GM18868 (cell line): ENCODE measurements at regions not wholly inside any gene's neighbourhood (a gene's known extent, or its start where the extent isn't known, plus 50 kb on each side); places are given as distances from the start of the nearest gene placed in this dataset.
A peak's percentile ranks its signal among the peaks of the same experiment; 100 is the strongest.
"Not testable (repeated sequence)": the region's sequence is repeated elsewhere in the genome, so short reads cannot be mapped to it uniquely, and the experiment has no call there.

Experiments
- ATAC-seq: cut with Tn5 transposase; IDR thresholded peaks from one replicate; pipeline ENCODE4 v1.9.1; 2021; ENCODE audit warnings: mild to moderate bottlenecking, moderate library complexity; ENCODE audit not compliant: unreplicated experiment

DNA sequence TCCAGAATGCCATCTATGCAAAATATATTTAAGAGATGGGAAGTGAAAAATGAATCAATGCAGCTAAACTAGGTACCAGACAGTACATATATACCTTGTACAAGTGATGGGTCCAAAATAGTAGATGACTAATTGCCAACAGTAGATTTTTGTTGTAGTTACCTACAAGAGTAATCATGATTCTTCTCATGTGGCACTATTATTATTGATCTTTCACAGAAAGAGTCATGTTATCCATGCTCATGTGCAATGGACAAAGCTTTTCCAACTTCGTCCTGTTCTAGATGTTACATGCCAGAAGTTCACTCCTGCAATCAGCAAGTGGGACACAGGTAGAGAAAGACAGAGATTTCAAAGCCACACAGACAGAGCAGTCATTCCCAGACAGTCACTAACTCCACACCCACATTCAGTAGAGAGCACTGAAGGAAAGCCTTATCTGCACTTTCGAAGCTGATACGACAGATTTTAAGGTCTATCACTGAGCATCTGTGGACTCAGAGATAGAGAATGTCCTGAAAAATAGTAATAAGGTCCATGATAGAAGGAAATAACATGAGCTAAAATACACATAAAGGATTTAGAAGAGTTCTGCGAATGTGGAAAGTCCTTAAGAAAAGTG is 101.6 kb upstream of the ITPRID2 start:
- peak; percentile 22 for ATAC-seq

DNA sequence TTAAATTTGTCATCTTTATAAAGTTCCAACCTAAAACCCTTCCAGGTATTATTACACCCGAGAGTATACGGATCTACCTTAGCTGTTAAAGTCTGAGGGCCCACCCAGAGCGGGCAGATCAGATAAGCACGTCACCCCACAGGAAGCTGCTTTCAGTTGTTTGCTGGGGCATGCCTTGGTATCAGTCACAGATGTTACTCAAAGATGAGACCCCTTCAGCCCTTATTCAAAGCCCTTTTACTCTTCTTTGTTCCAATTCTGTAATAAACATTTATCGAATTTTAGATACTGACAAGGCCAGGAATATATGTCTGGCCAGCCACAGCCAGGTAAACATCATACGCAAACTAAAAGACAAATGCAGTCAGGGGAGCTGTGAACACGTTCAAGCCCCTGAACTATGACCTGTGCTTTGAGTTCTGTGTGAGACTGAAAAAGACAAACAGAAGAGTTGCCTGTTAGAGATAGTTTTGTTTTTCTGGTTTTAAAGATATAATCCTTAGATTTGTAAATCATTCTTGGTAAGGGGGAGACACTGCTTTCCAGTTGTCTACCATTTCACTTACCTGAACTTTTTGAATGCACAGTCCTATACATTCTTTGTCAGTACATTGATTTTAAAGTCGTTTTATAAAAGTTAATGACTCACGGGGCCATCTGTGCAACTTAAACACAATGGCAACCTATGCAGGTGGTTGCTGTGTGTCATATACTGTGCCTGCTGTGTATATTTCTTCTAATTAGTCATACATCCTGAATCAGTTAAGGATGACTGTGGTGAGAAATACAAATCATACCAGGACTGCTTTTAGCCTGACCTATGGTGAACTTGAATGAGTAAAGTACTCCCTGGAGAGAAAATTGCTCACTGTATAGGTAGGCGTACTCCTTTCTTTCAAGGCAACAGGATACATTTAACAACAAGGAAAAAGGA is 100.5 kb upstream of the ITPRID2 start:
- peak; percentile 92 for ATAC-seq

DNA sequence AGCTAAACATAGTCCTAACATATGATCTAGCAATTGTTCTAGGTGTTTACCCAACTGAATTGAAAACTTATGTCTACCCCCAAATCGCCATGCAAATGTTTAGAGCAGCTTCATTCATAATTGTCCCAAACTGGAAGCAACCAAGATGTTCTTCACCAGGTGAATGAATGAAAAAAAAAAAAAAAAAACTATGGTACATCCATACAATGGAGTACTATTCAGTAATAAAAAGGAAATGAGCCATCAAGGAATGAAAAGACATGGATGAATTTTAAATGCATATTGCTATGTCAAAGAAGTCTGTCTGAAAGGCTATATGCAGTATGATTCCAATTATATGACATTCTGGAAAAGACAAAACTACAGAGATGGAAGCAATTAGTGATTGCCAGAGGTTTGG is 98.6 kb upstream of the ITPRID2 start:
- no peak for ATAC-seq

DNA sequence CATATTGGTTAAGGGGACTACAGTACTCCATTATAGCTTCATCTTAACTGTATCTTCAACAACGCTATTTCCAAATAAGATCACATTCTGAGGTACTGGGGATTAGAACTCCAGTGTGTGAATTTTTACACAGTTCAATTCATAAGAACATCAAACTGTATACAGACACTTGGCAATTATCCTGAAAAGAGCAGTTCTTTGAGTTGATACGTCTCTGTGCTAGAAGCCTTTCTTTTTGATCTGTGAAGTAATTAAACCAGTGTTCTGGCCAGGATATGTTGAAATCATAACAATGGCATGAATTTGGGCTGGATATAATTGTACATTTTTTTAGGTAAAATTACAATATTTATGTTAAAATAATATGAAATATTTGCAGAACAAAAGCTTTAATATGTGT is 93.5 kb upstream of the ITPRID2 start:
- no peak for ATAC-seq

DNA sequence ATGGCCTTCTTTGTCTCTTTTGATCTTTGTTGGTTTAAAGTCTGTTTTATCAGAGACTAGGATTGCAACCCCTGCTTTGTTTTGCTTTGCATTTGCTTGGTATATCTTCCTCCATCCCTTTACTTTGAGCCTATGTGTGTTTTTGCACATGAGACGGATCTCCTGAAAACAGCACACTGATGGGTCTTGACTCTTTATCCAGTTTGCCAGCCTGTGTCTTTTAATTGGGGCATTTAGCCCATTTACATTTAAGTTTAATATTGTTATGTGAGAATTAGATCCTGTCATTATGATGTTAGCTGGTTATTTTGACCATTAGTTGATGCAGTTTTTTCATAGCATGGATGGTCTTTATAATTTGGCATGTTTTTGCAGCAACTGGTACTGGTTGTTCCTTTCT is 89.2 kb upstream of the ITPRID2 start:
- not testable (repeated sequence) for ATAC-seq

DNA sequence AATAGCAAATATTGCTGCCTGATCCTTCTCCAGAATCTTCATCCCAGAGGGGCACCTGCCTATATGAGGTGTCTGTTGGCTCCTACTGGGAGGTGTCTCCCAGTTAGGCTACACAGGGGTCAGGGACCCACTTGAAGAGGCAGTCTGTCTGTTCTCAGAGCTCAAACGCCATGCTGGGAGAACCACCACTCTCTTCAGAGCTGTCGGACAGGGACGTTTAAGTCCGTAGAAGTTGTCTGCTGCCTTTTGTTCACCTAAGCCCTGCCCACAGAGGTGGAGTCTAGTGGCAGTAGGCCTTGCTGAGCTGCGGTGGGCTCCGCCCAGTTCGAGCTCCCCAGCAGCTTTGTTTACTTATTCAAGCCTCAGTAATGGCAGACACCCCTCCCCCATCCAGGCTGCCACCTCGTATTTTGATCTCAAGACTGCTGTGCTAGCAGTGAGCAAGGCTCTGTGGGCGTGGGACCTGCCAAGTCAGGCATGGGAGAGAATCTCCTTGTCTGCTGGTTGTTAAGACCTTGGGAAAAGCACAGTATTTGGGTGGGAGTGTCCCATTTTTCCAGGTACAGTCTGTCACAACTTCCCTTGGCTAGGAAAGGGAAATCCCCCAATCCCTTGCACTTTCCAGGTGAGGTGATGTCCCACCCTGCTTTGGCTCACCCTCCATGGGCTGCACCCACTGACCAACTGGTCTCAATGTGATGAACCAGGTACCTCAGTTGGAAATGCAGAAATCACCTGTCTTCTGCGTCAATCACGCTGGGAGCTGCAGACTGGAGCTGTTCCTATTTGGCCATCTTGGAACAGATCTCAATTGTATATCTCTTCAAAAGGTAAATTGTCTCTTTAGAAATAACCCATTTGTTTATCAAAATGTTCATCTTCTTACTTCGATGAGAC is 87.4 kb upstream of the ITPRID2 start:
- ATAC-seq = not testable (repeated sequence)

DNA sequence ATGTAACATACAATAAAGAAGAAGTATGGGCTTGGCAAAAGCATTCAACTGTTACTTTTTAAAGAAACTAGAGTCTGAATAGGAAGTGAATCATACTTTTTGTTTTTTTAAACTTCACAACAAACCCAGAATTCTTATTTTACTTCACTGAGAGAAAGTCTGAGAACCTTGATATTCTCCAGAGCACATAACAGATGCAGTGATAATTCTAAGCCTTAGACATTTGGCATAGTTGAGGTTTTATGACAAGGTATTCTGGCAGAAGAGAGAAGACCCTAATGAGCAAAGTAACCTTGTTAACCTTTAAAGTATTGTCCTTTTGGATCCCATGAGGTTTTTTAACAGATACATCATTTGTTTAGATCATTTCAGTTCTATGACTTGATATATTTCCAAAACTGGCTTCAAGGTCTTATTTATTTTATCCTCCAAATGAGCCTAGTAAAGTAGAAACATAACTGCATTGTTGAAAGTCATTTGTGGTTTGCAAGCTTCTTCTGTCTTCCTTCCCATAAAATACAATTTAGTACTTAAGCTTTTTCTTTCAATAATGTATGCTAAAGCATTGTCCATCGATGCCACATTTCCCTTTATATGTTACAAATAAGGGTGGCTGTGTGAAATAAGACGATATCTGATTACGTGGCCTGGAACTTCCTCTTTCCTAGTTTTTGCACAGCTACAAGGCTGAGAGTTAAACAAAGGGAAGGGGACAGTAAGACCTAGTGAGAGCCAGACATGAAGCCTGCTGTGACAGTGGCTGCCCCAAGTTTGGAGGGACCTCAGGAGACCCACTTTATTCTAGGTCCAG is 86.1 kb upstream of the ITPRID2 start:
- no peak for ATAC-seq

DNA sequence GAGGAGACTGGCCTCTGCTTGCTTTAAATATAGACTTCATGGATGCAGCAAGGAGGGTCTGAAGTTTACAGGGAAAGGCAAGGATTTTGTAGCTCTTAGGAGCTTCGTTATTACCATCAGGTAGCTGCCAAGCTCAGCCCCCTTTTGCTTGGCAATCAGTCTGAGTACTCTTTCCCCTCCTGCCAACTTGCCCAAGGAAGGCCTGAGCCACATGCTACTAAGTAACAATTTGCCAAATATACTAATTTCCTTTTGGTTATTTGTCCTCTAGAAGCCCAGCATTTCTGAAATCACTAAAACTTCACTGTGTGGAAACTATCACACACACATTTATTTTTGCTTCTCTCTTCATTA is 85.5 kb upstream of the ITPRID2 start:
- no peak for ATAC-seq

DNA sequence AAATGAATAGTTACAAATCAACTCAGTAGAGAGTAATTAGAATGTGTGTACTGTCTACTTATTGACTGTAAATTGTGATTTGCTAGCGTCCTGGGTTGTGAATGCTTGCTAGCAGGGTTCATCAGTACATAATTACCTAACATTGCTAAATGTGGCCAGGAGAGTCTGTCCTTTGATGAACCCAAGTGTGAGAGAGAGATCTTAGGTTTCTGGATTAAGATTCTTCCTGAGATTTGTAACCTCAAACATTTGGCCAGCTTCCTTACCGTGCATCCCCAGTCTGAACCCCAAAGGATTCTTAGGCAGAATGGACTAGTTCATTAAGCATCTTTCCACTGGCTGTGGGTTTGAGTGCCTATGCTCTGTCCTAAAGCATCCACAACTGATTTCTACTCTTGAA is 84.0 kb upstream of the ITPRID2 start:
- no peak for ATAC-seq

DNA sequence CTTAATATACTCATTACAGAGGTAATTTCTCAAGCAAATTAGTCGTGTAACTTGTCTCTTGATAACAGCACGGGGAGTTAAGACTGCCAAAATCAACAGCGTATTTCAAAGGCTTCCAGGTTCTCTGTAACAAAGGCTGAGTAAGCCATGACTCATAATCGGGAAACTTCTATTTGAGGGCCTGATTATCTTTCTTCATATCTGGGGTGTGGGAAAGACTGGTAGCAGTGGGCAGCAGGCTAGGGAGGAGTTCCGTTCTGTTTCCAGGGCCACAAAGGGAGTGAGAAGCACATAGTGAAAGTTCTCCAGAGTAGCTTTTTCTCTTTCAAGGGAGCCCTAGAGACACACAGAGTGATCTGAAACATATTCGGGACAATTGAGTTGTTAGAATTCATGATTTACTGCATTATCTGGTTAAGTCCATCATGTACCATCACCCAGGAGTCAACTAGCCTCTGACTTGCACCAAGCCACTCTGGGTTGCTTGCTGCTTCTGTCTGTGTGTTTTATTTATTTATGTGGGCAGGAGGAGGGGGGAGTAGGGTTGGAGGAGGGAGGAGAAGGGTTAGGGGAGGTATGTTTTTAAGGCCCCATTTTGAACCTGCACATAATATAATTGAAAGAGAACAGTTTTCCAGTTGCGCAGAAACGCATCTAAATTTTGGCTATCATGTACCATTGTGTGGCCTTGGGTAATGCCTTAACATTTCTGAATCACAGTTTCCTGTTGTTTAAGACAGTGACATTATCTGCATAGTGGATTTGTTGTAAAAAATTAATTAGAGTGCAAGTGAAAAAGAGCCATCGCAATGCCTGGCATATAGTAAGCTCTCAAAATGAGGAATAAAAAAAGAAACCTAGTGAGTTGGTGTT is 80.5 kb upstream of the ITPRID2 start:
- peak; percentile 41 for ATAC-seq

DNA sequence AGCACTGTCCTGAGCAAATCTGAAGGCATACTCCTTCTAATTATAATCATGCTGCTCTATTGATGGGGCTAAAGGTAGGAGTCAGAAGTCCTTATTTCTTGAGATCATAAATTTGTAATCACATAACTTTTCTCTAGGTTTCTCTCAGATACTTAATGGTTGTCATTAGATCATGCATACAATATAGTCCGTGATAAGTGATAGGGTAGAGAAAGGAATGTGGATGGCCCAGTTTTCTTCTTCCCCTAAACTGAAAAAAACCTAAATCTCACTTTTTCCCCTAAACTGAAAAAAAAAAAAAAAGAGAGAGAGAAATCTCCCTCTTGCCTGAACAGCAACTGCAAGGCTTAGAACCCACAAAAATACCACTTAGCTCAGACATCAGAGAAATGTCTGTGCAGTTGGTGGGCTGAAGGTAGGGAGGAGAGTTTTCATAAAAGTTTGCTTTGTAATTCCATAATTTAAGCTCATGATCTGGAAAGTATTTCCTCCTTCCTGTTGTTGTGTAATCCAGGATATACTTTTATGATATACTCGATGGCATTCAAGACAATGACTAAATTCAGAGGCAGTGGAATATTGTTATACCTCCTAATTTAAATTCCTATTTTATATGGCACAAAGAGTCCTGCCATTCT is 79.3 kb upstream of the ITPRID2 start:
- ATAC-seq = no peak

DNA sequence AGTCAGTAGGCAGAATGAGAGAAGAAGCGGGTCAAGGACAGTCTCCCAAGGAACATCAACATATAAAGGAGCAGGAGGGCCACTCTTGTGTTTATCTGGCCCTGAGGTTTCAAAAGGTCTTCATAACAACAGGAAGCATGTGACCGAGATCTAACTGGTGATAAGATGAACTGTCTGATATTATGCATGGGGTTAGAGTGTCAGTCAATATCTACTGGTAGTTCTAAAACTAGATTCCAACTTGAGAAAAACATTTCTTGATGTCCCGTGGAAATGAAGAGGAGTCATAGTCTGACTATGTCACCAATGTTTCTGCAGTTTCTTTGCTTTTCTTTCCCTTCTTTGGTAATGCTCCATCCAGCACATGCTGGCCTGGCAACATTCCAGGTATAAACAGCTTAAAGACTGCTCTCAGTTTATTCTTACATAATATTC is 77.5 kb upstream of the ITPRID2 start:
- ATAC-seq = no peak

DNA sequence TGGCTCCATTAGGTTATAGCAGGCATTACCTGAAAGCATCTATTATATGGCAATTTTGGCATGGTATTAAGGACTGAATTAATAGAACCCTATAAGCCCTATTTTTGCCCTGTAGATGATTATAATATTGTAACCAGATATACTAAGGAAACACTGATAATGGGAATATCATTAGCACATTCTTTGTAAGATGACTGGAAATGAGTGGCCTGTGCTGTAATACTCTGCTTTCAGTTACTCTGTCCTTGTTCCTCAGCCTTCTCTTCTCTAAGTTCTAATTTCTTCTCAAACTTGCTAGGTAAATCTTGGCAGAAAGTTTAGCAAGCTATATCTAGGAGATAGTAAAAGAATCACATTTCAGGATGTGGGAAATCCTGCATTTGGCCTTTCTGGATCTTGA is 74.0 kb upstream of the ITPRID2 start:
- no peak for ATAC-seq

DNA sequence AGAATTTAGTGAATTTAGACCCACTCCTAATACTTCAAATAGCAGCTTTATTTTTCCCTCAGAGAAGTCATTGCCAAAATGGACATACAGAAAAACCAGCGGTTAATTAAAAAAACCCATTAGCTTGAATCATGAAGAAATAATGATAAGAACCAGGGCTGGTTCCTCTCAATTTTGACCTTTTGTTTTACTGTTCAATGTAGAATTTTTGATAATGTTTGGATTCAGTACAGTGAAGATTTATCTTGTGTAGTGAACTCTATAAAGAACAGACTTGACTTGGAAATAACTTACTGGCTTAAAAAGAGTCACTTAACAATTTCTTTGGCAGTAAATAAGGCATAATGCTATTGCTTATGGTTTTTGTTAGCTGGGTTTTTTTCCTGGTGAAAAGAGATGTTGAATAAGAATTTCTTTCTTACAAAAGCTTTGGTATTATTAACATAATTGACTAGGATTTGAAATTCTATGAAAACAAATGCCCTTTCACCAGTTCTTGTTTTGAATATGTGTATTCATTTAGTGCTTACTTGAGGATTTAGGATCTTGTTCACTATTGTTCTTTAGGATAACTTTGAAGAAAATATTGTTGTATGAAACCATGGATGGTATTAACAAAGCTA is 73.4 kb upstream of the ITPRID2 start:
- ATAC-seq = no peak

DNA sequence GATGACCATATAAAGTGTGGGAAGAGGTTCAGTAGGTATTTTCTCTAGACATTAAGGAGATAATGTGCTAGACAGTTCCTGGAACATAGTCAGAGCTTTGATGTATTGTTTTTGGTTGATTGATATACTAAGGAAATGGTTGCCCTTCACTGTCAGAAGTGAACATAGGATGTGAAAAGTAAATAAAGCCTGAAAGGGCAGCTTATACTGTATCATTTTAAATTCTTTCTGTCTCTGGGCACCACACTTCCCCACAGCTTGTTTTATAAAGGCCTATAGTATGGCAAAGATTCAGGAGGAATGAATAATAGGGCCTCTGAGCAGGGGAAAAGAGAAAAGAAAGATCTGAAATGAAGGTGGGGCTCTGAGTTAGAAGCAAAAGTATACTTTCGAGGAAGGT is 72.7 kb upstream of the ITPRID2 start:
- ATAC-seq = no peak

DNA sequence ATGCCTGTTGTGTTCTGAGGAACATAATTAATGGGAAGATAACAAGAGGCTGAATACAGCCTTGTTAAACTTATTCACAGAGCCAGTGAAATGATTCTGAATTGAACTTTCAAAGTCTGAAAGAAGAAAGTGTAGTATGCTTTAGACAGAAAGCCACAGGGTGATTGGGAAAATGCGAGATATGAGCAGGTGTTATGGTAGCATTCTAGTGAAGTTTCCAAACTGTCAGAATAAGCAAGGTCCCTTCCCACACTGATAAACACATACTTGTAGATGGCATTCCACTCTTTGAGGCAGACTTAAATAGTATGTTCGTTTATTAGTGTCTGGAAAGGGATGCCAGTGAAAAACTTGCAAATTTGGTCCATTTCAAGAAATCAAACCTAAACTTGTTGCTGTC is 70.5 kb upstream of the ITPRID2 start:
- ATAC-seq = no peak

DNA sequence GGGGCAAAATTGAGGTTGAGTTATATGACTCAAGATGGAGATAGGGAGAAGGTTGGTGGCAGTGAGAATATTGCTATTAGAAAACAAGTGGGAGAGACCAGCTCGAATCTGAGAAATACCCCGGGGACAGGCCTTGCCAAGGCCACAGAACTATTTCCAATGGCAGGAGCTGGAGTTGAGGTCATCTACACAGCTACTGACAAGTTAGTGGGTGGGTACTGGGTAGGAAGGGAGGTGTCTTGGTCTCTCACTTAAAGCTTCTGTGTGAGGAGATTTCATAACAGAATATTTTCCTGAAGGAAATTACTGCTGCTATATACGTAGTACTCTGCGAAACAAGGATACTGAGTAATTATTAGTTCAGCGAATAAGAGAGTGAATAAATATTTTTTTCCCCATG is 69.4 kb upstream of the ITPRID2 start:
- no peak for ATAC-seq

DNA sequence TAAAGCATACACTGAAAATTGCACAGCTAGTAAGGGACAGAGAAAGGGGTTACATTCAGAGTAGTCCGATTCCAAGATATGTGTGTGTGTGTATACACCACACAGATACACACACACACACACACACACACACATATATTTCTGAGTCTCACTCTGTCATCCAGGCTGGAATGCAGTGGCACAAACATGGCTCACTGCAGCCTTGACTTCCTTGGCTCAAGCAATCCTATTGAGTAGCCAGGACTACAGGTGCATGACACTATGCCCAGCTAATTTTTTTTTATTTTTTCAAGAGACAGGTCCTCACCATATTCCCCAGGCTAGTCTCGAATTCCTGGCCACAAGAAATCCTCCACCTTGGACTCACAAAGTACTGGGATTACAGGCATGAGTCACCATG is 68.1 kb upstream of the ITPRID2 start:
- ATAC-seq = no peak
